Gastroesophageal sphincter (tissue), 4 donors: ENCODE measurements at regions not wholly inside any gene's neighbourhood (a gene's known extent, or its start where the extent isn't known, plus 50 kb on each side); places are given as distances from the start of the nearest gene placed in this dataset.

Experiments used
- ATAC-seq: fragments of 150-250 bp; one replicate; pipeline ENCODE4 v1.9.1; 2016; ENCODE audit warnings: mild to moderate bottlenecking, moderate library complexity
- H3K27ac ChIP-seq, 4 donors: fragments of 200-600 bp; sonication (generic) in 3 of 4; 1 replicate in 3 of 4; 2 replicates in 1 of 4; pipeline ENCODE4 v1.5.1; 2016 to 2019
- H3K27me3 ChIP-seq: fragments of 200-600 bp; sonication (generic); one replicate; pipeline ENCODE4 v1.5.1; 2019
- H3K36me3 ChIP-seq, 2 donors: fragments of 200-600 bp; sonication (generic); one replicate each; pipeline ENCODE4 v1.5.1; 2019; ENCODE audit warnings: control low read depth in 1 of 2
- H3K4me1 ChIP-seq, 3 donors: fragments of 200-600 bp; sonication (generic); 1 replicate in 2 of 3; 2 replicates in 1 of 3; pipeline ENCODE4 v1.5.1; 2016 to 2019; ENCODE audit warnings: control low read depth in 2 of 3
- H3K4me3 ChIP-seq, 2 donors: fragments of 200-600 bp; sonication (generic); one replicate each; pipeline ENCODE4 v1.5.1; 2019; ENCODE audit warnings: mild to moderate bottlenecking in 1 of 2, moderate library complexity in 1 of 2
- H3K9me3 ChIP-seq, 3 donors: fragments of 200-600 bp; sonication (generic); one replicate each; pipeline ENCODE4 v1.5.1; 2017 to 2019; ENCODE audit warnings: control low read depth in 2 of 3
- EP300 ChIP-seq: sonication (generic); formaldehyde crosslinking; IDR thresholded peaks from one replicate; pipeline ENCODE4 v1.6.1; 2017; ENCODE audit warnings: antibody characterized with exemption, mild to moderate bottlenecking
- POLR2A ChIP-seq, 2 donors: fragments of 450-650 bp; IDR thresholded peaks; one replicate each; pipeline ENCODE4 v1.6.1; 2017; ENCODE audit warnings: antibody characterized with exemption in 2 of 2, mild to moderate bottlenecking in 2 of 2, moderate library complexity in 1 of 2
- POLR2AphosphoS5 ChIP-seq: sonication (generic); formaldehyde crosslinking; IDR thresholded peaks from one replicate; pipeline ENCODE4 v1.6.1; 2017; ENCODE audit warnings: antibody characterized with exemption
- WGBS, 2 donors: methylation state at CpG; one replicate each; pipeline ENCODE4 v1.1.5; 2018; ENCODE audit warnings: low coverage in 1 of 2; 5-methylcytosine and 5-hydroxymethylcytosine counted together
- TF ChIP-seq, protein P1 (sequence below), 4 experiments: fragments of 200-600 bp in 2 of 4; fragments of 450-650 bp in 2 of 4; sonication (generic) in 1 of 4; IDR thresholded peaks; one replicate each; pipeline ENCODE4 v1.5.1; 2017 to 2019; ENCODE audit warnings: antibody characterized with exemption in 4 of 4, mild to moderate bottlenecking in 2 of 4, moderate library complexity in 2 of 4

DNA sequence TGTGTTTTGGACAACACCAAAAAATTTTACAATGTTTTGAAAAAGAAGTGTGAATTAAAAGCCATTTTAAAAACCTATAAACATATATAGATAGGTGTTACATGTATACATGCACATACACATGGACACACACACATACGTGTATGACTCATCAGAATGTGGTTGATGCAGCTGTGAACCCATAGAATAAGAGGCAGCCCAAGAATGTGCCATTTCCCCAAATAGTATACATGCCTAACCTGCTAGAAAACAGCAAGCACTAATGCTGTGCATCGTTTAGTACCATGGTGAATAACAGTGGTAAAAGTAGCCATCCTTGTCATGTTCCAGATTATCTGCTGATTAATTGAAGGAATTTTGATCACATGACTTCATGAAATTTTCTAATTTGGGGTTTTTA, 149.0 kb downstream of the DSEL start:
- no peak for ATAC-seq
- no peak overlapping the region for H3K4me3 ChIP-seq
- H3K4me1 ChIP-seq, result no peaks in the 10 kb centered on the region
- no peaks in the 10 kb centered on the region for H3K27me3 ChIP-seq
- 77 to 82% methylated on average over 2 of the region's 2 CpGs for WGBS, 2 donors
- H3K36me3 ChIP-seq, result no peaks in the 10 kb centered on the region
- TF ChIP-seq EP300, result no peak
- no peak for TF ChIP-seq POLR2A (IDR thresholded peaks at IDR 0.05)
- TF ChIP-seq, protein P1, sequence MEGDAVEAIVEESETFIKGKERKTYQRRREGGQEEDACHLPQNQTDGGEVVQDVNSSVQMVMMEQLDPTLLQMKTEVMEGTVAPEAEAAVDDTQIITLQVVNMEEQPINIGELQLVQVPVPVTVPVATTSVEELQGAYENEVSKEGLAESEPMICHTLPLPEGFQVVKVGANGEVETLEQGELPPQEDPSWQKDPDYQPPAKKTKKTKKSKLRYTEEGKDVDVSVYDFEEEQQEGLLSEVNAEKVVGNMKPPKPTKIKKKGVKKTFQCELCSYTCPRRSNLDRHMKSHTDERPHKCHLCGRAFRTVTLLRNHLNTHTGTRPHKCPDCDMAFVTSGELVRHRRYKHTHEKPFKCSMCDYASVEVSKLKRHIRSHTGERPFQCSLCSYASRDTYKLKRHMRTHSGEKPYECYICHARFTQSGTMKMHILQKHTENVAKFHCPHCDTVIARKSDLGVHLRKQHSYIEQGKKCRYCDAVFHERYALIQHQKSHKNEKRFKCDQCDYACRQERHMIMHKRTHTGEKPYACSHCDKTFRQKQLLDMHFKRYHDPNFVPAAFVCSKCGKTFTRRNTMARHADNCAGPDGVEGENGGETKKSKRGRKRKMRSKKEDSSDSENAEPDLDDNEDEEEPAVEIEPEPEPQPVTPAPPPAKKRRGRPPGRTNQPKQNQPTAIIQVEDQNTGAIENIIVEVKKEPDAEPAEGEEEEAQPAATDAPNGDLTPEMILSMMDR (IDR thresholded peaks at IDR 0.05), result no peak
- TF ChIP-seq POLR2AphosphoS5, result no peak
- no peak overlapping the region for H3K27ac ChIP-seq
- no peaks in the 10 kb centered on the region for H3K9me3 ChIP-seq

DNA sequence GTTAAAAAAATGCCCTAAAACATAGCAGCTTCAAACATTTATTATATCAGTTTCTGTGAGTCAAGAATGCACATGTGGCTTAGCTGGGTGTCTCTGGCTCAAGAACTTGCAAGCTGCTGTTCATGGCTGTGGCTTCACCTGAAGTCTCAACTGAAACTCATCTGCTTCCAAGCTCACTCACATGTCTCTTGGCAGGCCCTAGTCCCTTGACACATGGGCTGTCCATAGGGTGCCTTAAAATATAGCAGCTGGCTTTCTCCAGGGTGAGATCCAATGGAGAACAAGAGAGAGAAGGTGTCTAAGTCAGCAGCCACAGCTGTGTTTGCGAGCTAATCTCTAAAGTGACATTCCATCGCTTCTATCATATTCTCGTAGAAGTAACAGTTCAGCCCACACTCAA, 152.8 kb downstream of the DSEL start:
- H3K4me3 ChIP-seq, result no peak overlapping the region
- no peaks in the 10 kb centered on the region for H3K9me3 ChIP-seq
- peaks cover 0 to 16% (median 0%) of the 10 kb centered on the region in 3 donors for H3K4me1 ChIP-seq
- H3K36me3 ChIP-seq, result no peaks in the 10 kb centered on the region
- no peaks in the 10 kb centered on the region for H3K27me3 ChIP-seq
- TF ChIP-seq, protein P1 (IDR thresholded peaks at IDR 0.05), result no peak
- TF ChIP-seq EP300 (no peak), POLR2A (IDR thresholded peaks at IDR 0.05) (no peak), POLR2AphosphoS5 (no peak)
- no peak for ATAC-seq
- no peak overlapping the region for H3K27ac ChIP-seq
- WGBS, 2 donors, result 68 to 69% methylated on average over 3 of the region's 3 CpGs

DNA sequence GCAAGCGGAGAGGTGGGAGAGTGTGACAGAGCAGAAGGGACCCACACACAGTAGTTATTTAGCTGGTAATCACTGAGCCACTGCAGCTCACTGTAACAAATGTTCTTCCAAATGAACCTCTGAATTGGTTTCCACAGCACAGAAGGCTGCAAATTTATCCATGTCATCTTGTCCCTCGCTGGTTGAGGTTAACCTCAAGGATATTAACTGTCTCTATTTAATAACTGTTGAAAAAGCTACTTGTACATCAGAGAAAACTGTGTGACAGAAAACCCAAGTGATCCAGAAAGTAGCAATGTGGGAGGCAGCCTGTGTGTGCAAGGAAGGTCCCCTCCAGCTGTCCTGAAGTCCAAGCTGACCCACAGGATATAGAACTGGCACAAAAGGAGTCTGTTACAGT, 153.6 kb downstream of the DSEL start:
- H3K4me1 ChIP-seq, result peaks cover 0 to 16% (median 0%) of the 10 kb centered on the region in 3 donors
- no peak overlapping the region for H3K27ac ChIP-seq
- no peak overlapping the region for H3K4me3 ChIP-seq
- H3K27me3 ChIP-seq, result no peaks in the 10 kb centered on the region
- no peaks in the 10 kb centered on the region for H3K9me3 ChIP-seq
- no peak for ATAC-seq
- TF ChIP-seq POLR2A (IDR thresholded peaks at IDR 0.05) (no peak), EP300 (no peak), POLR2AphosphoS5 (no peak)
- TF ChIP-seq, protein P1 (IDR thresholded peaks at IDR 0.05), result no peak
- no peaks in the 10 kb centered on the region for H3K36me3 ChIP-seq
- 68 to 90% methylated on average over 2 of the region's 2 CpGs for WGBS, 2 donors

DNA sequence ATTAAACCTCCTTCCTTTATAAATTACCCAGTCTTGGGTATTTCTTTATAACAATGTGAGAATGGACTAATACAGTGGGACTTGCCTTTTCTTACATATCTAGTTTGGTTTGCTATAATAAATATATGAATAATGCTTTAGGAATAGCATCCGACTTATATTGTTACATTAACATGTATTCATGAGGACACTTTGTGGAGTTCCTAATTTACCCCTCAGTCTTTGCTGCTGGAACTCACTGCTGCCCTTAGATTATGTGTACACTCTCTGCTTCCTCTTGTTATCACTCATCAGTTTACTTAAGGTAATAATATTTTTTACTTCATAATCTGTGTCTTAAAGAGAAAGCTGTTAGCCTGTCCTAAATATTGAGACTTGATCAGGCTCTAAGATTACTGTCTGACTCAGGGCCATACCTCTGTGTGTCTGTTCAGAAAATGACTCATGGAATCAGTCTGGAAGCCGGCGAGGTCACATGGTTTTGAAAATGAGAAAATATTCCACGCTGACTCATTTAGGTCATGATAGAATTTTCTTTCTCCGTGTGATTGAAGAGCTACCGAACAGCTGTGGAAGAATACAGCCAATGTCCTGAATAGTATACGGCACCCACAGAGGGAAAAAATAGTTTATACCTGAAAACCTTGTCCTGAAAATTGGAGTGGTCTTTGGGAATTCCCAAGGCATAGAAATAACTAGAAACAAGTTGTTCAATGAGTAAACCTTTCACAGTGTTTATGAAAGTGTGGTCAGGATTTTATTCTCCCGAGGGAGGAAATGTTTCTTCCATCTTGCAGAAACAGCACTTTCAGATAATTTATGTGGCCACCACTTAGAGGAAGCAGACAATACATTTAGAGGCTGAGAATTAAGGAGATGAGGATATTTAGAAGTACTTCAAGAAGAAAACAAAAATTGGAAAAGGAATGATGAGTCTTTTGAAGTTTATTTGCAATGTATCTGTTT, 156.4 kb downstream of the DSEL start:
- no peaks in the 10 kb centered on the region for H3K9me3 ChIP-seq
- no peaks in the 10 kb centered on the region for H3K36me3 ChIP-seq
- TF ChIP-seq EP300 (no peak), POLR2AphosphoS5 (peak; percentile 51), POLR2A (IDR thresholded peaks at IDR 0.05) (no peak)
- TF ChIP-seq, protein P1 (IDR thresholded peaks at IDR 0.05), result no peak
- H3K4me1 ChIP-seq, result peaks cover 0 to 16% (median 0%) of the 10 kb centered on the region in 3 donors
- 11 to 15% methylated on average over 8 of the region's 8 CpGs for WGBS, 2 donors
- H3K27me3 ChIP-seq, result no peaks in the 10 kb centered on the region
- ATAC-seq, result peak; percentile 95
- peak overlapping the region; percentile 44 to 71 (median 62) for H3K27ac ChIP-seq
- H3K4me3 ChIP-seq, result peak overlapping the region; percentile 23 to 34

DNA sequence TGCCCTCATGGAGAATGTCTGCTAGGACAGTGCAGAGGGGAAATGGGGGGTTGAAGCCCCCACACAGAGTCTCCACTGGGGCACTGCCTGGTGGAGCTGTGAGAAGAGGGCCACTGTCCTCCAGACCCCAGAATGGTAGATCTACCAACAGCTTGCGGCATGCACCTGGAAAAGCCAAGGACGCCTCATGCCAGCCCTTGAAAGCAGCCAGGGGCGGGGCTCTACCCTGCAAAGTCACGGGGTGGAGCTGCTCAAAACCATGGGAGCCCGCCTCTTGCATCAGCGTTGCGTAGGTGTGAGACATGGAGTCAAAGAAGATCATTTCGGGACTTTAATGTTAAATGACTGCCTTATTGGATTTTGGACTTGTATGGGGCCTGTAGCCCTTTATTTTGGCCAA, 157.6 kb downstream of the DSEL start:
- peaks cover 0 to 16% (median 0%) of the 10 kb centered on the region in 3 donors for H3K4me1 ChIP-seq
- no peaks in the 10 kb centered on the region for H3K36me3 ChIP-seq
- TF ChIP-seq POLR2AphosphoS5, result no peak
- H3K27ac ChIP-seq, result no peak overlapping the region
- 96 to 100% methylated on average over 4 to 7 of the region's 8 CpGs for WGBS, 2 donors
- no peaks in the 10 kb centered on the region for H3K9me3 ChIP-seq
- H3K4me3 ChIP-seq, result no peak overlapping the region
- no peak for ATAC-seq
- no peaks in the 10 kb centered on the region for H3K27me3 ChIP-seq
